Adrenal gland (tissue), 5 donors: ENCODE measurements at regions not wholly inside any gene's neighbourhood (a gene's known extent, or its start where the extent isn't known, plus 50 kb on each side); places are given as distances from the start of the nearest gene placed in this dataset.

ENCODE experiments used
- CTCF ChIP-seq, 6 experiments: fragments of 450-650 bp in 4 of 6; fragments of 200-600 bp in 2 of 6; sonication (generic) in 1 of 6; IDR thresholded peaks; 1 replicate in 5 of 6; 2 replicates in 1 of 6; pipeline versions ENCODE4 v1.5.1 to v1.8.0; 2016 to 2021; ENCODE audit warnings: antibody characterized with exemption in 6 of 6, mild to moderate bottlenecking in 2 of 6, moderate library complexity in 1 of 6
- POLR2A ChIP-seq, 2 donors: fragments of 450-650 bp; IDR thresholded peaks; one replicate each; pipeline ENCODE4 v1.6.1; 2017; ENCODE audit warnings: antibody characterized with exemption in 2 of 2, mild to moderate bottlenecking in 2 of 2, moderate library complexity in 1 of 2
- donor health status: DM: no; HTN: no; CAD: no.

- TF ChIP-seq CTCF (IDR thresholded peaks at IDR 0.05) (no peak), POLR2A (IDR thresholded peaks at IDR 0.05) (no peak)
These were observed 354.2 kb upstream of the ZWINT start for GRCh38 chr10:56715262-56715661.
